Spinal cord (tissue), 9 donors: ENCODE measurements at regions not wholly inside any gene's neighbourhood (a gene's known extent, or its start where the extent isn't known, plus 50 kb on each side); places are given as distances from the start of the nearest gene placed in this dataset.

ENCODE experiments used
- DNase-seq, 6 donors: peaks; one replicate each; pipeline versions ENCODE4 v3.0.0 to v3.0.0-alpha.2; 2013 to 2015; ENCODE audit warnings: low spot score in 6 of 6, low read depth in 4 of 6
- H3K27ac ChIP-seq: one replicate; pipeline ENCODE4 v1.5.1; 2013; ENCODE audit warnings: low read depth, low read length, control low read depth
- H3K27me3 ChIP-seq: one replicate; pipeline ENCODE4 v1.6.1; 2013; ENCODE audit warnings: low read length; ENCODE audit not compliant: control insufficient read depth, insufficient read depth
- H3K36me3 ChIP-seq: one replicate; pipeline ENCODE4 v1.6.1; 2013; ENCODE audit warnings: low read length; ENCODE audit not compliant: control insufficient read depth, insufficient read depth
- H3K4me1 ChIP-seq: one replicate; pipeline ENCODE4 v1.6.1; 2013; ENCODE audit warnings: low read length; ENCODE audit not compliant: control insufficient read depth, insufficient read depth
- H3K4me3 ChIP-seq: one replicate; pipeline ENCODE4 v1.5.1; 2013; ENCODE audit warnings: low read depth, low read length, control low read depth
- H3K9me3 ChIP-seq: one replicate; pipeline ENCODE4 v1.6.1; 2013; ENCODE audit warnings: low read length; ENCODE audit not compliant: control insufficient read depth, insufficient read depth
- WGBS: methylation state at CpG from one replicate; pipeline ENCODE4 v1.1.5; 2013; ENCODE audit warnings: missing lambda C conversion rate; ENCODE audit not compliant: insufficient coverage; 5-methylcytosine and 5-hydroxymethylcytosine counted together
- donor health status: healthy.

DNA sequence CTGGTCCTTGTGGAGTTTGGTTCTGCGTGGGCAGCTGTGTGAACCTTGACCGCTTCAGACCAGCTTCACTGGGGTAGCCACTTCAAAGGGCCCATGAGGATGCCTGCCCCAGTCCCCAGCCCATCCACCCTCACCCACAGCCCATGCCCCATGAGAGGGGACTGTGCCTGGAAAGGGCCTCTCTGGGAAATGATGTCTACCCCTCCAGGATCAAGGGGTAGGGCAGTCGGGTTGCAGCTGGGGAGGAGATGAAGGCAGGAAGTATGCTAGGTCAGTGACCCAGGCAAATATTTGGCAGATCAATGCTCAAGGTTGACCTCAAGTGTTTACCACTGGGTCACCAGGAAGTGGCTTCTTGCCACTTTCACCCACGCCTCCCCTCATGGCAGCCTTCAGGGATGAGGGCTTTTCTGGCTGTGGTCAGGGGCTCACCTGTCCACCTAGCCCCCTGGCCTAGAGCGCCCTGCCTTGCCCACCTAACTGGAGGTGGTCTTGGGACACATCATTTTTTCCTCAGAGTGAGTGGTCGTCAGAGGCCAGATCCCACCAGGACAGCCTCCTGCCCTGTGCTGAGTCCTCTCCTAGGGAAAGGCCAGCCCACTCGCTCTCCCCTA is 109.5 kb downstream of the SNX5 start:
- H3K4me3 ChIP-seq = no peak overlapping the region
- peaks cover 18% of the 10 kb centered on the region for H3K4me1 ChIP-seq
- no peaks in the 10 kb centered on the region for H3K36me3 ChIP-seq
- H3K9me3 ChIP-seq = no peaks in the 10 kb centered on the region
- DNase-seq = no peak
- H3K27me3 ChIP-seq = peaks cover 3% of the 10 kb centered on the region
- 81% methylated on average over 6 of the region's 7 CpGs for WGBS
- H3K27ac ChIP-seq = no peak overlapping the region

- Histone ChIP-seq H3K4me1 (peaks cover 13% of the 10 kb centered on the region), H3K4me3 (no peak overlapping the region), H3K27ac (no peak overlapping the region), H3K9me3 (no peaks in the 10 kb centered on the region), H3K36me3 (no peaks in the 10 kb centered on the region), H3K27me3 (peaks cover 3% of the 10 kb centered on the region)
- 90% methylated on average over 10 of the region's 13 CpGs for WGBS
- no peak for DNase-seq
Observed at GRCh38 chr20:17858450-17859001, 110.1 kb downstream of the SNX5 start.

- 100% methylated on average over 2 of the region's 4 CpGs for WGBS
- Histone ChIP-seq H3K27ac (no peak overlapping the region), H3K27me3 (peaks cover 3% of the 10 kb centered on the region)
Observed at GRCh38 chr20:17857639-17858449, 110.8 kb downstream of the SNX5 start.

DNA sequence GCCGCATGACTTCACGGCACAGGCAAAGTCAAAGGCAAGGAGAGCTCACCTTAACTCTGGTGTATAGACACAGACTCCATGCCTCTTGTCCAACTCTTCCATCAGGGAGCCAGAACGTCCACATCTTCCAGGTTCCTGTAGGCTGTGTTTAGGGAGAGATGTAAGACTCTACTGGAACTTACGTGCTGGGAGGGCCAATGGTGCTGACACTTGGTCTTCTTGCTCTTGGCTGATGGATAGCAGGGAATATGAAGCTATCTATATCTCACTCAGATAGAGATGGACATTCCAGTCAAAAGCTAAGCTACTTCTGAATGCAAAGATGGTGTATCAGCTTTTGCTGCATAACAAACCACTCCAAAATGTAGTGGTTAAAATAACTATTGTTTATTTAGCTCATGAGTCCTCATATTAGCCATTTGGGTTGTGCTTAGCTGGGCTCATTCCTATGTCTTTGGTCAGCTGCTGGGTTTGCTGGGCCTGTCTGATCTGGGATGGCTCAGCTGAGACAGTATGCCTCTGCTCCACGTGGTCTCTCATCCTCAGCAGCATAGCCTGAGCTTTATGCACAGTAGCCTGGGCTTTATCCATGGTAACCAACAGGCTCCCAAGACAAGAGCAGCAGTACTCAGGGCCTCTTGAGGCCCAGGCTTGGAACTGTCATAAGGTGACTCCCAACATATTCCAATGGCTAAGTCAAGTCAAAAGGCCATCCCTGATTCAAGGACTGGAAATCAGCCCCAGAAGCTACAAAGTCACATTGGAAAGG is 111.6 kb downstream of the SNX5 start:
- Histone ChIP-seq H3K36me3 (no peaks in the 10 kb centered on the region), H3K4me1 (peaks cover 13% of the 10 kb centered on the region), H3K27me3 (peaks cover 3% of the 10 kb centered on the region), H3K27ac (no peak overlapping the region), H3K4me3 (no peak overlapping the region), H3K9me3 (no peaks in the 10 kb centered on the region)
- whole genome bisulfite sequencing = 100% methylated on average over 2 of the region's 5 CpGs
- DNase-seq = no peak

More at GRCh38 chr20:17857639-17858449, 110.8 kb downstream of the SNX5 start:
- no peaks in the 10 kb centered on the region for H3K36me3 ChIP-seq
- no peaks in the 10 kb centered on the region for H3K9me3 ChIP-seq
- H3K4me1 ChIP-seq = peaks cover 13% of the 10 kb centered on the region
- no peak overlapping the region for H3K4me3 ChIP-seq
- DNase-seq = no peak

DNA sequence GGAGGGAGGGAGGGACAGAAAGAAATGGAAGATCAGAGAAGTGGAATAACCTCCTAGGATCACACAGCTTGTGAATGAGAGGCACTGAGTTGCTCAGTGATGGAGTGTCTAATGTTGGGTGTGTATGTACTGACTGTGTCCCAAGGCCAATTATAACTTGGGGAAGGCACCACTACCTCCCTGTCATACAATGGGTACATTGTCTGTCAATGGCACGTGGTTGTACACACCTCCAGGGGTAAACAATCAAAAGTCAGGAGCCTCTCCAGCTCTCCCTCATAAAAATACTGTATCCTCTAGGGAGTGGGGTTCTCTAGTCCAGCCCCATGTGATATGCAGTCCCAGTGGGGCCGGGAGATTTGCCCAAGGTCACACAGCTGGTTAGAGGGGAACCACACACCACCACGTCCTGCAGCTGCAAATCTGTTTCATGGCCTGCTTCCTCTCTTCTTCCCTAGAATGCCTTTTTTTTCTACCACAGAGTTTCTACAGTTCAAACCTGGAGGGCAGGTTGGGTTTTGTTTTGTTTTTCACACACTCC is 112.5 kb downstream of the SNX5 start:
- WGBS = 82% methylated on average over 2 of the region's 3 CpGs
- H3K9me3 ChIP-seq = no peaks in the 10 kb centered on the region
- no peak for DNase-seq
- H3K27ac ChIP-seq = no peak overlapping the region
- no peak overlapping the region for H3K4me3 ChIP-seq
- no peaks in the 10 kb centered on the region for H3K36me3 ChIP-seq
- peaks cover 3% of the 10 kb centered on the region for H3K27me3 ChIP-seq
- peaks cover 13% of the 10 kb centered on the region for H3K4me1 ChIP-seq

DNA sequence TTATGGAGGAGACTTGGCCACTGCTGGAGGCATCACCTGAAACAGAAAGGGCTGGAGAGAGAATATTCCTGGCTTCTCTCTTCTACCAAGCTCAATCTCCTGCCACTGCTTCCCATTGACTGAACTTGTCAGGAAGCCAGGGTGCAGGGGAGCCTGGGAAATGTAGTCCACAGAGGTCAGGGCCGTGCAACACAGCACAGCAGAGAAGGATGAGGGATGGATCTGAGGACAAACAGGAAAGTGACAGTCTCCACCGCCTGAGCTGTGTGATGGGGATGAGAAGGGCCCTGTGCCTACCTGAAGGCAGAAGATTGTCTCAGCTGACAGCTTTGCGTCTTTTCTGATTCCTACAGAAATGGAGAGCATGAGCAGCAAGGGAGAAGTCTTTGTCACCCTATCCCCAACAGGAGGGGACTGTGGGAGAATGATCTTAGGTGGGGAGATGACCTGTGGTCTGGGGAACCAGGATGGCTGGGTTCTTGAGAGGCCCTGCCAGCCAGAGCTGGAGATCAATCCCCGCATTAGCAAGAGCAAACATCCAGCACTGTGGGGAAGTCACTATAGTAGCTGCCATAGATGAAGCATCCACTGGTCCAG is 114.2 kb downstream of the SNX5 start:
- WGBS = 51% methylated on average over 3 of the region's 4 CpGs
- H3K27ac ChIP-seq = no peak overlapping the region
- no peaks in the 10 kb centered on the region for H3K36me3 ChIP-seq
- no peaks in the 10 kb centered on the region for H3K9me3 ChIP-seq
- H3K27me3 ChIP-seq = no peaks in the 10 kb centered on the region
- DNase-seq = peak in 2 of 6 donors; percentile 71 to 84
- H3K4me3 ChIP-seq = no peak overlapping the region
- peaks cover 10% of the 10 kb centered on the region for H3K4me1 ChIP-seq

DNA sequence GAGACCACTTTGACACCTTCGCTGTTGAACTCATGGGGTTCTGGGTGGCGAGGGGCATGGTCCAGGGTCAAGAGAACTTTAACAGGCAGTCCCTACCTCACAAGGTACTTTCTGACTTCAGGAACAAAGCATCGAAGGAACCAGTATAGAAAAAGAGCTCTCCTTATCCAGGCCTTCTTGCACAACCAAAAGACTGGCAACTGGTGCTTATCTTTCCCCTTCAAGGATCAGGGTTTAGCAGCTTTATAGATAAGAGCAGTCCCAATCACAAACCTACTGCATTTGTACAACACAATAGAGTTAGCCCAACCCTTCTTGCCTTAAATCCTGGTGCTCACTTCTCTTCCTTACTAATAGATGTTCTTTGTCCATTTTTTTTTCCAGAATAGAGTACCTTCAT is 116.3 kb downstream of the SNX5 start:
- H3K4me3 ChIP-seq = no peak overlapping the region
- H3K36me3 ChIP-seq = no peaks in the 10 kb centered on the region
- no peak for DNase-seq
- 83% methylated on average over 1 of the region's 3 CpGs for WGBS
- no peak overlapping the region for H3K27ac ChIP-seq
- H3K9me3 ChIP-seq = no peaks in the 10 kb centered on the region
- peaks cover 2% of the 10 kb centered on the region for H3K4me1 ChIP-seq
- no peaks in the 10 kb centered on the region for H3K27me3 ChIP-seq

GRCh38 chr20:17850684-17851026 is 117.9 kb downstream of the SNX5 start:
- peaks cover 2% of the 10 kb centered on the region for H3K4me1 ChIP-seq
- WGBS = no CpG with 5 or more reads among the region's 4 CpGs
- H3K4me3 ChIP-seq = no peak overlapping the region
- no peak overlapping the region for H3K27ac ChIP-seq
- H3K27me3 ChIP-seq = no peaks in the 10 kb centered on the region
- no peaks in the 10 kb centered on the region for H3K36me3 ChIP-seq
- H3K9me3 ChIP-seq = no peaks in the 10 kb centered on the region
- DNase-seq = no peak
